Gastroesophageal sphincter (tissue), 3 donors: ENCODE measurements at regions not wholly inside any gene's neighbourhood (a gene's known extent, or its start where the extent isn't known, plus 50 kb on each side); places are given as distances from the start of the nearest gene placed in this dataset.

Experiments
- CTCF ChIP-seq, 4 experiments: fragments of 200-600 bp in 2 of 4; fragments of 450-650 bp in 2 of 4; sonication (generic) in 1 of 4; IDR thresholded peaks; one replicate each; pipeline ENCODE4 v1.5.1; 2017 to 2019; ENCODE audit warnings: antibody characterized with exemption in 4 of 4, mild to moderate bottlenecking in 2 of 4, moderate library complexity in 2 of 4
- EP300 ChIP-seq: sonication (generic); formaldehyde crosslinking; IDR thresholded peaks from one replicate; pipeline ENCODE4 v1.6.1; 2017; ENCODE audit warnings: antibody characterized with exemption, mild to moderate bottlenecking
- POLR2A ChIP-seq, 2 donors: fragments of 450-650 bp; IDR thresholded peaks; one replicate each; pipeline ENCODE4 v1.6.1; 2017; ENCODE audit warnings: antibody characterized with exemption in 2 of 2, mild to moderate bottlenecking in 2 of 2, moderate library complexity in 1 of 2
- POLR2AphosphoS5 ChIP-seq: sonication (generic); formaldehyde crosslinking; IDR thresholded peaks from one replicate; pipeline ENCODE4 v1.6.1; 2017; ENCODE audit warnings: antibody characterized with exemption

- no peak for TF ChIP-seq CTCF (IDR thresholded peaks at IDR 0.05)
- TF ChIP-seq EP300 = no peak
- no peak for TF ChIP-seq POLR2AphosphoS5
- TF ChIP-seq POLR2A (IDR thresholded peaks at IDR 0.05) = no peak
Measured at GRCh38 chr5:30030101-30030500, 1163.4 kb upstream of the CDH6 start.
